Spleen (tissue), 11 donors: ENCODE measurements at regions not wholly inside any gene's neighbourhood (a gene's known extent, or its start where the extent isn't known, plus 50 kb on each side); places are given as distances from the start of the nearest gene placed in this dataset.

Experiments used
- DNase-seq: peaks from one replicate; pipeline ENCODE4 v3.0.0-alpha.2; 2020
- H3K27ac ChIP-seq, 8 donors: fragments of 200-600 bp; sonication (generic) in 7 of 8; 1 replicate in 4 of 8; 2 replicates in 4 of 8; pipeline versions ENCODE4 v1.5.0 to v1.8.0; 2016 to 2021; ENCODE audit warnings: inconsistent platforms in 4 of 8, mild to moderate bottlenecking in 4 of 8, moderate library complexity in 1 of 8
- H3K27me3 ChIP-seq, 7 donors: fragments of 200-600 bp; sonication (generic) in 6 of 7; replicated peaks in 1 of 7; 1 replicate in 4 of 7; 2 replicates in 3 of 7; pipeline versions ENCODE4 v1.5.0 to v1.8.0; 2016 to 2021; ENCODE audit warnings: inconsistent platforms in 3 of 7, mild to moderate bottlenecking in 1 of 7
- H3K36me3 ChIP-seq, 6 donors: fragments of 200-600 bp; sonication (generic) in 5 of 6; 1 replicate in 4 of 6; 2 replicates in 2 of 6; pipeline versions ENCODE4 v1.5.0 to v1.8.0; 2016 to 2021; ENCODE audit warnings: inconsistent platforms in 2 of 6
- H3K4me1 ChIP-seq, 6 donors: fragments of 200-600 bp; sonication (generic) in 5 of 6; 1 replicate in 3 of 6; 2 replicates in 3 of 6; pipeline versions ENCODE4 v1.5.0 to v1.8.0; 2016 to 2021; ENCODE audit warnings: inconsistent platforms in 3 of 6
- H3K4me3 ChIP-seq, 8 donors: fragments of 200-600 bp; sonication (generic) in 7 of 8; 1 replicate in 4 of 8; 2 replicates in 4 of 8; pipeline versions ENCODE4 v1.5.0 to v1.8.0; 2016 to 2021; ENCODE audit warnings: inconsistent platforms in 4 of 8, mild to moderate bottlenecking in 4 of 8, moderate library complexity in 2 of 8
- H3K9me3 ChIP-seq, 8 donors: fragments of 200-600 bp; sonication (generic) in 7 of 8; 1 replicate in 4 of 8; 2 replicates in 4 of 8; pipeline versions ENCODE4 v1.5.0 to v1.8.0; 2016 to 2021; ENCODE audit warnings: inconsistent platforms in 4 of 8
- POLR2A ChIP-seq, 3 donors: fragments of 450-650 bp; IDR thresholded peaks; one replicate each; pipeline ENCODE4 v1.5.1; 2017; ENCODE audit warnings: antibody characterized with exemption in 3 of 3, mild to moderate bottlenecking in 1 of 3
- POLR2AphosphoS5 ChIP-seq, 3 donors: sonication (generic); formaldehyde crosslinking; IDR thresholded peaks; one replicate each; pipeline ENCODE4 v1.5.1; 2017; ENCODE audit warnings: antibody characterized with exemption in 3 of 3
- WGBS, 5 donors: extraction: QIAGEN DNeasy Blood & Tissue Kit in 3 of 5; methylation state at CpG; one replicate each; pipeline versions ENCODE4 v1.1.5 to v1.1.7; 2013 to 2018; 5-methylcytosine and 5-hydroxymethylcytosine counted together
- intact Hi-C: fragments of 100-400 bp; cut with DNase I; formaldehyde crosslinking; loops from one replicate; pipeline ENCODE4 v1.15.0; 2023; ENCODE audit warnings: low total_unique reads
- TF ChIP-seq, protein P1 (sequence below), 11 experiments: fragments of 200-600 bp in 7 of 11; fragments of 450-650 bp in 4 of 11; sonication (generic) in 4 of 11; IDR thresholded peaks in 8 of 11; conservative IDR thresholded peaks in 3 of 11; 1 replicate in 7 of 11; 2 replicates in 4 of 11; pipeline versions ENCODE4 v1.4.0 to v1.8.0; 2016 to 2021; ENCODE audit warnings: antibody characterized with exemption in 11 of 11, inconsistent platforms in 4 of 11, mild to moderate bottlenecking in 1 of 11
- donor health status: healthy with polysubstance abuse.
- donor health status: DM: no; HTN: no; CAD: no; lungs with moderate emphysema.
- donor health status: DM: no; HTN: no; CAD: no.
- donor health status: Bipolar disorder and iron deficiency.
- donor health status: healthy.
- donor health status: DM: no; HTN: no; CAD: no.
- donor health status: DM: yes; HTN: yes; CAD: no.

DNA sequence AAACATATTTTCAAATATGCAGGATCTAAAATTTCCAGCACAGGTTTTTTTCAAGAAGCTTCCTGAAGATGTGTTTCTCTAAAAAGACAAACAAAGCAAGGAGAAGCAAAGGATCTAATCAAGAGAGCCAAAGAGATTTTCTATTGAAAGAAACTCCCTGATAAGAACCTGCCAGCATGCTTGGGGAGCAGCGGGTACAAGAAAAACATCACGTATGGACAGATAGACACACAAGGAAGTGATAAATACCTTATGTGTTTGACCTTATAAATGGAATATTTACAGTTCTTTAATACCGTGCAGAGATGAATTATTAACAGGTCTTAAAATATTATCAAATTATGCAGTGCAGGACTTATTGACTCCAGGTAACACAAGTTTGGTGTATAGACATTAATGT, 562.1 kb downstream of the DACH1 start:
- 62 to 77% (median 71%) methylated on average over 3 of the region's 3 CpGs for WGBS, 5 donors
- no peak overlapping the region for H3K4me3 ChIP-seq
- no peak for DNase-seq
- TF ChIP-seq POLR2AphosphoS5 (IDR thresholded peaks at IDR 0.05) (no peak), POLR2A (IDR thresholded peaks at IDR 0.05) (no peak)
- TF ChIP-seq, protein P1, sequence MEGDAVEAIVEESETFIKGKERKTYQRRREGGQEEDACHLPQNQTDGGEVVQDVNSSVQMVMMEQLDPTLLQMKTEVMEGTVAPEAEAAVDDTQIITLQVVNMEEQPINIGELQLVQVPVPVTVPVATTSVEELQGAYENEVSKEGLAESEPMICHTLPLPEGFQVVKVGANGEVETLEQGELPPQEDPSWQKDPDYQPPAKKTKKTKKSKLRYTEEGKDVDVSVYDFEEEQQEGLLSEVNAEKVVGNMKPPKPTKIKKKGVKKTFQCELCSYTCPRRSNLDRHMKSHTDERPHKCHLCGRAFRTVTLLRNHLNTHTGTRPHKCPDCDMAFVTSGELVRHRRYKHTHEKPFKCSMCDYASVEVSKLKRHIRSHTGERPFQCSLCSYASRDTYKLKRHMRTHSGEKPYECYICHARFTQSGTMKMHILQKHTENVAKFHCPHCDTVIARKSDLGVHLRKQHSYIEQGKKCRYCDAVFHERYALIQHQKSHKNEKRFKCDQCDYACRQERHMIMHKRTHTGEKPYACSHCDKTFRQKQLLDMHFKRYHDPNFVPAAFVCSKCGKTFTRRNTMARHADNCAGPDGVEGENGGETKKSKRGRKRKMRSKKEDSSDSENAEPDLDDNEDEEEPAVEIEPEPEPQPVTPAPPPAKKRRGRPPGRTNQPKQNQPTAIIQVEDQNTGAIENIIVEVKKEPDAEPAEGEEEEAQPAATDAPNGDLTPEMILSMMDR (IDR thresholded peaks at IDR 0.05 in 8 of 11, conservative IDR thresholded peaks at IDR 0.05 in 3 of 11): no peak
- H3K36me3 ChIP-seq: no peaks in the 10 kb centered on the region
- H3K27ac ChIP-seq: no peak overlapping the region
- H3K9me3 ChIP-seq: no peaks in the 10 kb centered on the region
- intact Hi-C loops: loop anchor here (5.0 kb wide), 1 partner anchor 577 kb away; no protein-coding TSS in a partner anchor
- H3K4me1 ChIP-seq: no peaks in the 10 kb centered on the region
- H3K27me3 ChIP-seq: no peaks in the 10 kb centered on the region

DNA sequence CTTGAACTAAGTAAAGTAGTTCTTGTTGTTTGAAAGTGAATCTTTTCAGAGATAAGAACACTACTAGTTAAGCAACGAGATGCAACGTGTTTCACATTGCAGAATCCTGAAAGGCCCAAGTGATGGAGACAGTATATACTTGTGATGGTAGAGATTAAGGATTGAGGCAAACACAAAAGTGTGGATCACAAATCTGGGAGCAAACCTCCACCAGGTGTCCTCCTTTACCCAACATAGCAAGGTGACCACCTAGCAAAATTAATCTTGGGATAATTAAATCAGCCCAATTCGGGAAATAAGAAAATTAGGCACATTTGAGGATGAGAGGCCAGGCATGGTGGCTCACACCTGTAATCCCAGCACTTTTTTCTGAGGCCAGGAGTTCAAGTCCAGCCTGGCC, 563.9 kb downstream of the DACH1 start:
- intact Hi-C loops: loop anchor here (5.0 kb wide), 1 partner anchor 579 kb away; no protein-coding TSS in a partner anchor
- Histone ChIP-seq H3K36me3 (no peaks in the 10 kb centered on the region), H3K4me3 (no peak overlapping the region), H3K9me3 (no peaks in the 10 kb centered on the region), H3K27ac (no peak overlapping the region), H3K4me1 (no peaks in the 10 kb centered on the region), H3K27me3 (no peaks in the 10 kb centered on the region)
- WGBS, 5 donors: 64 to 80% (median 74%) methylated on average over 3 of the region's 3 CpGs
- no peak for DNase-seq
- TF ChIP-seq POLR2AphosphoS5 (IDR thresholded peaks at IDR 0.05): no peak
- TF ChIP-seq, protein P1 (IDR thresholded peaks at IDR 0.05 in 8 of 11, conservative IDR thresholded peaks at IDR 0.05 in 3 of 11): peak in 1 of 11 experiments; percentile 17
- no peak for TF ChIP-seq POLR2A (IDR thresholded peaks at IDR 0.05)

DNA sequence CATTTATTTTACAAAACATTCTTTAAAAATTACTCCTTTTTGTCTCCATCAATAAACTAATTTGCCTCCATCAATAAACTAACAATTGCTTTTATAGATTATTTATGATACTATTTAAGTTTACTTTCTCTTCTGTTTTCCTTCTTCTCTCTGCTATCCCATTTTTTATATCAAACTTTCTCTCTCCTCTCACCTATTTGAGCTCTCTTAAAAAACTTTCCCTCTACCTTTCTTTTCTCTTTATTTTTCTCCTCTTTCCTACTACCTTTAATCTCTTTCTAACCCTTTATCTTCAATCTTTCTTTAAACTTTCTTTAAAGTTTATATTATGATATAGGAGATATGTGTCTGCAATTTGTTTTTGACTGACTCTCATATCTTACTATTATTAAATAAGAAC, 566.4 kb downstream of the DACH1 start:
- Histone ChIP-seq H3K36me3 (no peaks in the 10 kb centered on the region), H3K27ac (no peak overlapping the region), H3K27me3 (no peaks in the 10 kb centered on the region), H3K4me1 (no peaks in the 10 kb centered on the region), H3K9me3 (no peaks in the 10 kb centered on the region), H3K4me3 (no peak overlapping the region)
- TF ChIP-seq, protein P1 (IDR thresholded peaks at IDR 0.05 in 8 of 11, conservative IDR thresholded peaks at IDR 0.05 in 3 of 11): no peak
- TF ChIP-seq POLR2AphosphoS5 (IDR thresholded peaks at IDR 0.05) (no peak), POLR2A (IDR thresholded peaks at IDR 0.05) (no peak)
- DNase-seq: no peak
- intact Hi-C loops: loop anchor here (5.0 kb wide), 1 partner anchor 582 kb away; no protein-coding TSS in a partner anchor

DNA sequence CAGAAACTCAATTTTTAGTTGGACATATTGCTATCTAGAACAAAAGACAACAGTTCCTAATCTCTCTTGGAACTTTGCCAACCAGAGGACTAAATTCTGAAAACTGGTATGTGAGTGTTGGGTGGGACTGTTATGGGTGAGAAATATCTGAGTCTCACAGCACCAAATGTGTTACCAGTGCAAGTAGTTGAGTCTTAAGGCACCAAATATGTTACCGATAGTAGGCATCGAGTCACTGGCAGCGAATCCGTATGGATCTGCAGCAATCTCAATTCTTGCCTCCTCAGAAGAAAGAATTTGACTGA, 575.2 kb downstream of the DACH1 start:
- peak overlapping the region in 6 of 8 donors; percentile 57 to 79 (median 76) for H3K27ac ChIP-seq
- no peaks in the 10 kb centered on the region for H3K36me3 ChIP-seq
- DNase-seq: no peak
- TF ChIP-seq, protein P1 (IDR thresholded peaks at IDR 0.05 in 8 of 11, conservative IDR thresholded peaks at IDR 0.05 in 3 of 11): no peak
- no peak for TF ChIP-seq POLR2AphosphoS5 (IDR thresholded peaks at IDR 0.05)
- no peak for TF ChIP-seq POLR2A (IDR thresholded peaks at IDR 0.05)
- peak overlapping the region in 1 of 8 donors; percentile 72 for H3K4me3 ChIP-seq
- peaks cover 0 to 24% (median 7%) of the 10 kb centered on the region in 6 donors for H3K4me1 ChIP-seq
- WGBS, 5 donors: 92 to 99% (median 96%) methylated on average over 4 of the region's 4 CpGs
- no peaks in the 10 kb centered on the region for H3K27me3 ChIP-seq
- H3K9me3 ChIP-seq: peaks cover 0 to 4% (median 0%) of the 10 kb centered on the region in 8 donors
- intact Hi-C loops: no loop called here
